ENCODE measurements at regions not wholly inside any gene's neighbourhood (a gene's known extent, or its start where the extent isn't known, plus 50 kb on each side); places are given as distances from the start of the nearest gene placed in this dataset.

GRCh38 chr11:11010624-11011127, 152.8 kb upstream of the ZBED5 start:
- DNase-seq = peak; percentile 44
- H3K4me3 ChIP-seq (ENCODE audit: low read depth, low read length) = peak overlapping the region; percentile 35
- peak; percentile 57 for TF ChIP-seq CTCF (IDR thresholded peaks at IDR 0.05; ENCODE audit: low read depth, low read length)

DNA sequence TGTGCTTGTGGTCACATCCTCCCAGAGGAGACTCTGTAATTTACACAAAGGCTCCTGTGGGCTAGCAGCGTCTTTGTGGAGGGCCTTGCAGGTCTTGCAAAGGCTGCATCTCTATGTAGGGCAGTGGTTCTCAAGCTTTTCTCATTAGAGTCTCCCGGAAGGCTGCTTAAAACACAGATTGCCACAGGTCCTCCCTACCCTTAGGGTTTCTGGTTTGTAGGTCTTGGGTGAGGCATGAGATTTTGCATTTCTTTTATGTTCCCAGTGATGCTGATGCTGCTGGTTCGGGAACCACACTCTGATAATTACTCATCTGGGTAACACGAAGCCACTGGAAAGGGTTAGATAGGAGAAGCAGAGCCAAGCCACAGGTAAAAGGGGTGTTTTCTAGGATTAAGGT, 151.3 kb upstream of the ZBED5 start:
- Histone ChIP-seq H3K36me3 (no peaks in the 10 kb centered on the region), H3K27me3 (no peaks in the 10 kb centered on the region), H3K9me3 (no peaks in the 10 kb centered on the region), H3K4me3 (ENCODE audit: low read depth, low read length) (no peak overlapping the region), H3K4me1 (no peaks in the 10 kb centered on the region)
- TF ChIP-seq CTCF (IDR thresholded peaks at IDR 0.05; ENCODE audit: low read depth, low read length) = no peak
- no peak for DNase-seq

More at GRCh38 chr11:11010624-11011127, 152.8 kb upstream of the ZBED5 start:
- no peaks in the 10 kb centered on the region for H3K36me3 ChIP-seq
- no peaks in the 10 kb centered on the region for H3K4me1 ChIP-seq
- H3K27me3 ChIP-seq = no peaks in the 10 kb centered on the region
- no peaks in the 10 kb centered on the region for H3K9me3 ChIP-seq

- TF ChIP-seq CTCF (IDR thresholded peaks at IDR 0.05; ENCODE audit: low read depth, low read length) = no peak
- H3K4me3 ChIP-seq (ENCODE audit: low read depth, low read length) = no peak overlapping the region
- no peak for DNase-seq
These were observed 146.2 kb upstream of the ZBED5 start for GRCh38 chr11:11004069-11004468.

DNA sequence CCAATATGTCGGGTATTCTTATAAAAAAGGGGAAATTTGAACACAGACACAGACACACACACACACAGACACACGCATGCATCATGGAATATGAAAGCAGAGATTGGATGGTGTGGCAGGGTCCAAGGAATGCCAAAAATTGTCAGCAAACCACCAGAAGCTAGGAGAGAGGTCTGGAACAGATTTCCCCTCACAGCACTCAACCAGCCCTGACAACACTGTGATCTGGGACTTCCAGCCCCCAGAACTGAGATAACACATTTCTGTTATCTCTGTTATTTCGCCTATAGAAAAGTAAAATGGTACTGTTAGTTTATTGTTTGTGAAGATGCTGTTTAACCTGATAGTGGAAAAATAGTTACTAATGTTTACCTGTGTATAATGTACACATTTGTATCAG, 145.4 kb upstream of the ZBED5 start:
- DNase-seq = no peak
- TF ChIP-seq CTCF (IDR thresholded peaks at IDR 0.05; ENCODE audit: low read depth, low read length) = no peak
- no peaks in the 10 kb centered on the region for H3K27me3 ChIP-seq
- no peaks in the 10 kb centered on the region for H3K4me1 ChIP-seq
- H3K9me3 ChIP-seq = no peaks in the 10 kb centered on the region
- H3K36me3 ChIP-seq = no peaks in the 10 kb centered on the region
- no peak overlapping the region for H3K4me3 ChIP-seq (ENCODE audit: low read depth, low read length)

More at GRCh38 chr11:11004069-11004468, 146.2 kb upstream of the ZBED5 start:
- Histone ChIP-seq H3K27me3 (no peaks in the 10 kb centered on the region), H3K9me3 (no peaks in the 10 kb centered on the region), H3K4me1 (no peaks in the 10 kb centered on the region), H3K36me3 (no peaks in the 10 kb centered on the region)

GRCh38 chr11:11000579-11001283, 142.9 kb upstream of the ZBED5 start:
- Histone ChIP-seq H3K36me3 (no peaks in the 10 kb centered on the region), H3K27me3 (no peaks in the 10 kb centered on the region), H3K4me3 (ENCODE audit: low read depth, low read length) (no peak overlapping the region), H3K4me1 (no peaks in the 10 kb centered on the region), H3K9me3 (no peaks in the 10 kb centered on the region)
- no peak for DNase-seq
- TF ChIP-seq CTCF (IDR thresholded peaks at IDR 0.05; ENCODE audit: low read depth, low read length) = no peak

- DNase-seq = no peak
- no peaks in the 10 kb centered on the region for H3K9me3 ChIP-seq
- H3K4me3 ChIP-seq (ENCODE audit: low read depth, low read length) = no peak overlapping the region
- no peaks in the 10 kb centered on the region for H3K27me3 ChIP-seq
- no peaks in the 10 kb centered on the region for H3K4me1 ChIP-seq
- no peaks in the 10 kb centered on the region for H3K36me3 ChIP-seq
- TF ChIP-seq CTCF (IDR thresholded peaks at IDR 0.05; ENCODE audit: low read depth, low read length) = no peak
These were observed 140.8 kb upstream of the ZBED5 start for GRCh38 chr11:10998674-10999073.
